B cell (primary cell): ENCODE measurements at regions not wholly inside any gene's neighbourhood (a gene's known extent, or its start where the extent isn't known, plus 50 kb on each side); places are given as distances from the start of the nearest gene placed in this dataset.

Experiments
- CTCF ChIP-seq: fragments of 200-600 bp; IDR thresholded peaks from one replicate; pipeline ENCODE4 v1.8.0; 2022; ENCODE audit warnings: antibody characterized with exemption, mild to moderate bottlenecking
- EZH2 ChIP-seq: IDR thresholded peaks from 2 replicates; pipeline ENCODE4 v1.6.1; 2012; ENCODE audit warnings: borderline replicate concordance, low read depth, mild to moderate bottlenecking, moderate library complexity, low read length; ENCODE audit not compliant: insufficient read depth, poor library complexity, severe bottlenecking

GRCh38 chr16:60611844-60612243 lies 1424.4 kb downstream of the CDH8 start:
- TF ChIP-seq CTCF (no peak), EZH2 (no peak)
